ENCODE measurements at regions not wholly inside any gene's neighbourhood (a gene's known extent, or its start where the extent isn't known, plus 50 kb on each side); places are given as distances from the start of the nearest gene placed in this dataset.

- H3K36me3 ChIP-seq = no peaks in the 10 kb centered on the region
- no peaks in the 10 kb centered on the region for H3K9me3 ChIP-seq
- H3K27me3 ChIP-seq = no peaks in the 10 kb centered on the region
- TF ChIP-seq CTCF (IDR thresholded peaks at IDR 0.05) (no peak), POLR2A (IDR thresholded peaks at IDR 0.05) (no peak)
- no peak overlapping the region for H3K4me3 ChIP-seq
- DNase-seq = no peak
- no peaks in the 10 kb centered on the region for H3K4me1 ChIP-seq
- H3K27ac ChIP-seq = no peak overlapping the region
Observed at GRCh38 chr10:2356670-2357069, 619.3 kb upstream of the ADARB2 start.

GRCh38 chr10:2351566-2351965 is 614.2 kb upstream of the ADARB2 start:
- no peaks in the 10 kb centered on the region for H3K4me1 ChIP-seq
- H3K4me3 ChIP-seq = no peak overlapping the region
- H3K9me3 ChIP-seq = no peaks in the 10 kb centered on the region
- H3K36me3 ChIP-seq = no peaks in the 10 kb centered on the region
- TF ChIP-seq POLR2A (IDR thresholded peaks at IDR 0.05) = no peak
- no peak overlapping the region for H3K27ac ChIP-seq
- no peak for DNase-seq
- no peaks in the 10 kb centered on the region for H3K27me3 ChIP-seq

GRCh38 chr10:2342206-2342605 is 604.9 kb upstream of the ADARB2 start:
- DNase-seq = no peak
- Histone ChIP-seq H3K9me3 (no peaks in the 10 kb centered on the region), H3K27me3 (no peaks in the 10 kb centered on the region), H3K36me3 (no peaks in the 10 kb centered on the region), H3K4me3 (no peak overlapping the region), H3K27ac (no peak overlapping the region), H3K4me1 (no peaks in the 10 kb centered on the region)
- TF ChIP-seq POLR2A (IDR thresholded peaks at IDR 0.05) (no peak), CTCF (IDR thresholded peaks at IDR 0.05) (no peak)

DNA sequence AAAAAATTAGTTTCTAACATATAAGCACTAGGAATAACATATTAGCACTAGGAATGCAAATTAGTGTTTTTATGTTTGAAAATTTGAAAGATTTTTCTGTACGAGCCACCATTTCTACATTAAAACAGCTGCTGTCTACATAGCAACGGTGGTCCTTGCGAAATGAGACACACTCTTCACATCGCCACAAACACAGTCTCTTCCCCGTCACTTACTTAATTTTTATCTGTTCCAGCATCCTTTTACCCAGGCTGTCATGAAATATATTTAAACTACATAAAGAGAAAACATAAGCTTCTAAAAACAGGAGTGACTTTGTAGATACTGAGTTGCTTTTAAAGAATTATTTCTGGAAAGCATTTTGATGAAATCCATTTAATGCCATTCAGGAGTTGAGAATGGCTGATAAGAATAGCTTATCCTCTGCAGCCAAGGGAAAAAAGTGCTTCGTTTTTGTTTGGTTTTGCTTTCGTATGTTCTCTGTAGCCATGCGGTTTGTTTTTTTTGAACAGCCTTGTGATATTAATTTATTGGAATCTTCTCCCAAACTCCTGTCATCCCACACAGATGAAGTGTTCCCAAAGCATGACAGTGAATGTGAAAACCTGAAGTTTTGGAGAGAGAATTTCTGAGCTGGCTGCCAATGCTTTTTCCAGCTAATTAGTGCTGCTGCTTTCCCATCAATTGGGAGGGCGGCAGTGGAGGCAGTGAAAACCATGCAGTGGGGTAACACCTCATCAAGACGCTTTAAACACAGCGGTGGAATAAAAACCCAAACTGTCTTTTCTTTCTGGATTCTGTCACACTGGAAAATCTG is 603.7 kb upstream of the ADARB2 start:
- Histone ChIP-seq H3K36me3 (no peaks in the 10 kb centered on the region), H3K27ac (no peak overlapping the region), H3K27me3 (no peaks in the 10 kb centered on the region), H3K4me1 (no peaks in the 10 kb centered on the region), H3K4me3 (no peak overlapping the region), H3K9me3 (no peaks in the 10 kb centered on the region)
- DNase-seq = no peak
- no peak for TF ChIP-seq POLR2A (IDR thresholded peaks at IDR 0.05)
- TF ChIP-seq CTCF (IDR thresholded peaks at IDR 0.05) = no peak

DNA sequence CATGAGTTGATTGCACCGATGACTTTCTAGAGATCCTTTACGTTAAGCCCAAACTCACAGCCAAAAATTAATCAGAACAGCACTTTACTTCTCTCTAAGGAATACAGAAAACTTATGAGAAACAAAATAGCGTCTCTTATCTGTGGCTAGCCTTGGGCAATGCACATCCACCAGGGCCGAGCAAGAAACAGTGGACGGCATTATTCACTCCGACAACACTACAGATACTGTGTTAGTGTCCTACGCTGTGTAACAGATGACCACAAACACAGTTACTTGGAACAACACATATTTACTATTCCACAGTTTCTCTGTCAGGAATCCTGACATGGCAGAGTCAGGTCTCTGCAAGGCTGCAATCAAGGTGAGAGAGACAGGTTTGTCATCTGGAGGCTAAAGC is 598.3 kb upstream of the ADARB2 start:
- no peak overlapping the region for H3K27ac ChIP-seq
- H3K4me3 ChIP-seq = no peak overlapping the region
- no peak for TF ChIP-seq CTCF (IDR thresholded peaks at IDR 0.05)
- H3K36me3 ChIP-seq = no peaks in the 10 kb centered on the region
- H3K9me3 ChIP-seq = peaks cover 0 to 4% (median 0%) of the 10 kb centered on the region in 4 donors
- no peaks in the 10 kb centered on the region for H3K27me3 ChIP-seq
- DNase-seq = no peak
- H3K4me1 ChIP-seq = no peaks in the 10 kb centered on the region

- H3K4me3 ChIP-seq = no peak overlapping the region
- H3K27ac ChIP-seq = no peak overlapping the region
- H3K36me3 ChIP-seq = no peaks in the 10 kb centered on the region
- no peaks in the 10 kb centered on the region for H3K4me1 ChIP-seq
- peaks cover 0 to 4% (median 0%) of the 10 kb centered on the region in 4 donors for H3K9me3 ChIP-seq
- H3K27me3 ChIP-seq = no peaks in the 10 kb centered on the region
- no peak for DNase-seq
- no peak for TF ChIP-seq POLR2A (IDR thresholded peaks at IDR 0.05)
- TF ChIP-seq CTCF (IDR thresholded peaks at IDR 0.05) = no peak
Observed at GRCh38 chr10:2334575-2334974, 597.2 kb upstream of the ADARB2 start.
